K562 (cell line): ENCODE measurements at regions not wholly inside any gene's neighbourhood (a gene's known extent, or its start where the extent isn't known, plus 50 kb on each side); places are given as distances from the start of the nearest gene placed in this dataset.

ENCODE experiments used
- ATAC-seq: fragments of 200-7000 bp; cut with Tn5 transposase; 3 replicates; pipeline ENCODE4 v1.9.1; 2020; ENCODE audit warnings: moderate library complexity
- BruUV-seq: library from RNA; stranded (reverse); fragments of 400-500 nt; replicated peaks from 2 replicates; lab custom pipeline; 2021; lab: Mats Ljungman, UMichigan
- CTCF ChIA-PET: fragments of 300-600 bp; formaldehyde crosslinking; extraction: SDS; loops from one replicate; lab custom pipeline; 2021; ENCODE audit warnings: low intra/inter-chr PET ratio; lab: Yijun Ruan, JAX
- POLR2A ChIA-PET: fragments of 300-600, 350-650 bp; sonication (Branson Sonifier 250); formaldehyde crosslinking; extraction: SDS; loops from one replicate; lab custom pipeline; 2021; ENCODE audit warnings: antibody characterized with exemption, inconsistent platforms; lab: Yijun Ruan, JAX
- DNase-seq, 4 experiments: peaks; one replicate each; pipeline versions ENCODE4 v3.0.0 to v3.0.0-alpha.2; 2011 to 2018; ENCODE audit warnings: low spot score in 3 of 4, mixed read lengths in 3 of 4; ENCODE audit errors: extremely low read depth in 1 of 4
- FAIRE-seq: peaks from 2 replicates; lab custom pipeline; 2011; peaks lifted over from hg19 to GRCh38; lab: Jason Lieb, UNC
- H2AFZ ChIP-seq: 2 replicates; pipeline ENCODE4 v1.6.0; 2011; ENCODE audit warnings: low read depth, low read length, control low read depth, inconsistent platforms
- H3K27ac ChIP-seq: fragments of 200-600 bp; 3 replicates; pipeline ENCODE4 v1.8.0; 2011; ENCODE audit warnings: low read depth, mild to moderate bottlenecking, control low read depth, inconsistent platforms, low read length, moderate library complexity, mixed read lengths; ENCODE audit errors: extremely low read depth
- H3K27me3 ChIP-seq, 2 experiments: fragments of 300-600 bp in 1 of 2; 2 replicates in 1 of 2; 3 replicates in 1 of 2; pipeline versions ENCODE4 v1.6.0 to v1.8.0; 2011; ENCODE audit warnings: inconsistent platforms in 2 of 2, low read length in 2 of 2, mild to moderate bottlenecking in 1 of 2, mixed read lengths in 1 of 2, moderate library complexity in 1 of 2; ENCODE audit not compliant: control insufficient read depth in 2 of 2, insufficient read depth in 2 of 2
- H3K36me3 ChIP-seq: fragments of 300-600 bp; 3 replicates; pipeline ENCODE4 v1.8.0; 2011; ENCODE audit warnings: mild to moderate bottlenecking, low read length, inconsistent platforms; ENCODE audit not compliant: control insufficient read depth, insufficient read depth
- H3K4me1 ChIP-seq, 2 experiments: fragments of 200-600 bp in 1 of 2; replicated peaks in 1 of 2; 2 replicates in 1 of 2; 3 replicates in 1 of 2; pipeline versions ENCODE4 v1.5.1 to v1.8.0; 2011; ENCODE audit warnings: inconsistent platforms in 2 of 2, low read length in 2 of 2, mild to moderate bottlenecking in 1 of 2, mixed read lengths in 1 of 2, moderate library complexity in 1 of 2; ENCODE audit not compliant: control insufficient read depth in 2 of 2, insufficient read depth in 2 of 2
- H3K4me2 ChIP-seq: 2 replicates; pipeline ENCODE4 v1.6.1; 2011; ENCODE audit warnings: low read length, control low read depth, inconsistent platforms, mixed read lengths; ENCODE audit not compliant: insufficient read depth
- H3K4me3 ChIP-seq: fragments of 200-600 bp; sonication (generic), shearing (Covaris generic); 2 replicates; pipeline ENCODE4 v1.5.1; 2016; ENCODE audit warnings: control low read depth, inconsistent platforms
- H3K79me2 ChIP-seq: fragments of 200-600 bp; 3 replicates; pipeline ENCODE4 v1.8.0; 2011; ENCODE audit warnings: low read length, inconsistent platforms; ENCODE audit not compliant: control insufficient read depth, insufficient read depth
- H3K9ac ChIP-seq, 2 experiments: 2 replicates each; pipeline versions ENCODE4 v1.6.0 to v1.6.1; 2011; ENCODE audit warnings: low read depth in 2 of 2, low read length in 2 of 2, control low read depth in 1 of 2, inconsistent platforms in 1 of 2, mild to moderate bottlenecking in 1 of 2, mixed read lengths in 1 of 2; ENCODE audit not compliant: insufficient read depth in 1 of 2
- H3K9me1 ChIP-seq: one replicate; pipeline ENCODE4 v1.6.0; 2011; ENCODE audit warnings: inconsistent platforms, mild to moderate bottlenecking, low read length, moderate library complexity; ENCODE audit not compliant: control insufficient read depth, insufficient read depth
- H3K9me3 ChIP-seq: replicated peaks from 2 replicates; pipeline ENCODE4 v1.5.1; 2011; ENCODE audit warnings: low read depth, low read length, inconsistent platforms; ENCODE audit not compliant: control insufficient read depth, insufficient read depth
- H4K20me1 ChIP-seq: replicated peaks from 2 replicates; pipeline ENCODE4 v1.6.1; 2011; ENCODE audit warnings: low read length, inconsistent platforms, mixed read lengths; ENCODE audit not compliant: control insufficient read depth, insufficient read depth
- ILK ChIP-seq: fragments of 450-650 bp; IDR thresholded peaks from 2 replicates; pipeline ENCODE4 v1.6.1; 2016; ENCODE audit warnings: missing genetic modification characterization, low read depth, mild to moderate bottlenecking, missing compliant biosample characterization, moderate library complexity, borderline replicate concordance
- MAFK ChIP-seq: IDR thresholded peaks from 2 replicates; pipeline ENCODE4 v1.6.1; 2011; ENCODE audit warnings: low read length, improper control_type of control experiment
- NR4A1 ChIP-seq, 2 experiments: fragments of 250-450 bp in 1 of 2; fragments of 450-650 bp in 1 of 2; sonication (Bioruptor Pico) in 1 of 2; IDR thresholded peaks; 2 replicates each; pipeline versions ENCODE4 v1.4.0 to v1.6.1; 2016 to 2020; ENCODE audit warnings: mild to moderate bottlenecking in 2 of 2, missing compliant biosample characterization in 1 of 2, missing genetic modification characterization in 1 of 2, moderate library complexity in 1 of 2
- PHTF2 ChIP-seq: fragments of 250-450 bp; sonication (Bioruptor Pico); IDR thresholded peaks from 2 replicates; pipeline ENCODE4 v1.5.0; 2021; ENCODE audit warnings: mild to moderate bottlenecking
- POLR2G ChIP-seq: fragments of 200-400 bp; formaldehyde crosslinking; IDR thresholded peaks from 2 replicates; pipeline ENCODE4 v1.6.1; 2017; ENCODE audit warnings: low read depth, mild to moderate bottlenecking, antibody characterized with exemption, low read length, moderate library complexity
- PRPF4 ChIP-seq: fragments of 200-400 bp; formaldehyde crosslinking; IDR thresholded peaks from one replicate; pipeline ENCODE4 v1.6.1; 2017; ENCODE audit warnings: low read length, low read depth, mild to moderate bottlenecking; ENCODE audit not compliant: insufficient read depth, poor library complexity, severe bottlenecking
- SMARCE1 ChIP-seq: fragments of 450-650 bp; IDR thresholded peaks from 2 replicates; pipeline ENCODE4 v1.7.1; 2016; ENCODE audit warnings: mild to moderate bottlenecking
- SOX6 ChIP-seq: fragments of 450-650 bp; IDR thresholded peaks from 2 replicates; pipeline ENCODE4 v1.6.1; 2014; ENCODE audit warnings: mild to moderate bottlenecking
- TEAD4 ChIP-seq, 2 experiments: sonication (generic) in 1 of 2; formaldehyde crosslinking in 1 of 2; IDR thresholded peaks; 2 replicates each; pipeline versions ENCODE4 v1.6.1 to v1.8.0; 2012 to 2022; ENCODE audit warnings: borderline replicate concordance in 1 of 2, inconsistent platforms in 1 of 2, low read length in 1 of 2, mild to moderate bottlenecking in 1 of 2, missing genetic modification reagents in 1 of 2
- TGIF2 ChIP-seq: sonication (generic); formaldehyde crosslinking; IDR thresholded peaks from 2 replicates; pipeline ENCODE4 v1.8.1; 2022; ENCODE audit warnings: mild to moderate bottlenecking, missing genetic modification reagents, moderate library complexity
- ZNF12 ChIP-seq: sonication (generic); formaldehyde crosslinking; IDR thresholded peaks from 2 replicates; pipeline ENCODE4 v1.4.0; 2020; ENCODE audit warnings: mild to moderate bottlenecking, missing genetic modification reagents
- ZNF212 ChIP-seq: fragments of 450-650 bp; formaldehyde crosslinking; IDR thresholded peaks from 2 replicates; pipeline ENCODE4 v1.4.0; 2020; ENCODE audit warnings: mild to moderate bottlenecking
- ZNF507 ChIP-seq: conservative IDR thresholded peaks from 2 replicates; pipeline ENCODE4 v1.6.1; 2017; ENCODE audit warnings: missing genetic modification characterization, missing compliant biosample characterization
- ZNF717 ChIP-seq: fragments of 250-450 bp; sonication (Bioruptor Pico); IDR thresholded peaks from 2 replicates; pipeline ENCODE4 v1.5.0; 2021
- ZZZ3 ChIP-seq: fragments of 450-650 bp; IDR thresholded peaks from 2 replicates; pipeline ENCODE4 v1.6.1; 2016; ENCODE audit warnings: antibody characterized with exemption, mild to moderate bottlenecking, moderate library complexity
- WGBS: fragments of 100-300 bp; shearing (Covaris generic); methylation state at CpG from one replicate; pipeline ENCODE4 v1.1.6; 2016; ENCODE audit warnings: low coverage, mixed read lengths; ENCODE audit not compliant: insufficient coverage; ENCODE audit errors: missing lambda C conversion rate; 5-methylcytosine and 5-hydroxymethylcytosine counted together
- in situ Hi-C: fragments of 300-500 bp; cut with MboI; formaldehyde crosslinking; loops from 4 replicates; pipeline ENCODE4 v1.15.0; 2018; ENCODE audit warnings: inconsistent platforms, mixed read lengths
- intact Hi-C: fragments of 100-400 bp; cut with micrococcal nuclease; formaldehyde crosslinking; loops from 2 replicates; pipeline ENCODE4 v1.14.2; 2022
- TF ChIP-seq, protein P1 (sequence below): sonication (generic); formaldehyde crosslinking; IDR thresholded peaks from 2 replicates; pipeline ENCODE4 v1.8.0; 2022; ENCODE audit warnings: mild to moderate bottlenecking, low read depth, missing genetic modification reagents
- TF ChIP-seq, protein P2 (sequence below): fragments of 250-450 bp; sonication (Bioruptor Pico); IDR thresholded peaks from 2 replicates; pipeline ENCODE4 v1.8.0; 2022; ENCODE audit warnings: inconsistent platforms
- TF ChIP-seq, protein P3 (sequence below): fragments of 250-450 bp; sonication (Bioruptor Pico); IDR thresholded peaks from 2 replicates; pipeline ENCODE4 v1.5.0; 2021

DNA sequence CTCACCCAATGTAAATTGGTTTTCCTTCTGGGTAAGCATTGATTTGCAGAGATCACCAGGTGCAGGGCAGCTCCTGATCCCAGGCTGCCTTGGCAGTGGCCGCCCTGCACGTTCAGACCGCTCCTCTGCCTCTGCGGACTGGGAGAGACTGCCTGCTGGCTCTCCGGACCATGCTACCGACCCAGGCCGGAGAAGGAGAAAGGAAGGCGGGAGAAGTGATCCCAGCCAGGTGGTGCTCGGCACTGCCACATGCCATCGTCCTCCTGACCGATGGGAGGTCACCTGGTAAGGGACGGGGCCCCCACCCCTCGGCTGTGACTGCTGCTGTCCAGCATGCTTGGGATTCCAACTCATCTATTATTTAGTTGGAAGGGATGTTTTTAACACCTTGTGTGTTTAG lies 108.1 kb upstream of the POU3F3 start (continued):
- TF ChIP-seq, protein P1, sequence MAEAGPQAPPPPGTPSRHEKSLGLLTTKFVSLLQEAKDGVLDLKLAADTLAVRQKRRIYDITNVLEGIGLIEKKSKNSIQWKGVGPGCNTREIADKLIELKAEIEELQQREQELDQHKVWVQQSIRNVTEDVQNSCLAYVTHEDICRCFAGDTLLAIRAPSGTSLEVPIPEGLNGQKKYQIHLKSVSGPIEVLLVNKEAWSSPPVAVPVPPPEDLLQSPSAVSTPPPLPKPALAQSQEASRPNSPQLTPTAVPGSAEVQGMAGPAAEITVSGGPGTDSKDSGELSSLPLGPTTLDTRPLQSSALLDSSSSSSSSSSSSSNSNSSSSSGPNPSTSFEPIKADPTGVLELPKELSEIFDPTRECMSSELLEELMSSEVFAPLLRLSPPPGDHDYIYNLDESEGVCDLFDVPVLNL (CRISPR knock-in tag) = no peak
- TF ChIP-seq MAFK = no peak
- no peak for TF ChIP-seq TEAD4 (IDR thresholded peaks at IDR 0.05; ENCODE audit: low read length)
- TF ChIP-seq TEAD4 (CRISPR knock-in tag; IDR thresholded peaks at IDR 0.05; ENCODE audit: borderline replicate concordance) = no peak
- TF ChIP-seq ZNF507 = no peak
- no peak for TF ChIP-seq ILK

DNA sequence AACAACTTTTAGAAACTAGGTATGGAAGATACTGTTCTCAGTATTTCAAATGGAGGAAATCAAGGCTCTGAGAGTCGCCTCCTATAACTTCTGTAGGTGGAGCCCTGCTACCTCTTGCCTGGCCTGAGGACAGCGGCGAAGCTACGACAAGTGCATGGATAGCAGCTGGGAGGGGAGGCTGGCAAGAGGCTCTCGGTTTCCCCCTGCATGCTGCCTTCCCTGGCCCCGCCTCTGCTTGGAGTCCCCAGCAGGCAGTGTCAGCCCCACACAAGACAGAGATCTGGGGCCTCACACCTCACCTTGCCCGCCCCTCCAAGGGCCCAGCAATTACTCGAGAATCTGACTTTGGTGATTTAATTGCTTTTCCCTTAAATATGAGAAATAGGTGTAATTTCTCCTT lies 107.6 kb upstream of the POU3F3 start:
- 2% methylated on average over 8 of the region's 8 CpGs for WGBS
- H3K79me2 ChIP-seq = no peaks in the 10 kb centered on the region
- DNase-seq = no peak
- no peaks in the 10 kb centered on the region for H3K36me3 ChIP-seq
- H3K9me1 ChIP-seq = no peaks in the 10 kb centered on the region
- H3K9ac ChIP-seq = no peak overlapping the region
- peaks cover 4 to 31% of the 10 kb centered on the region in 2 experiments; a peak in 3 of 5 replicates for H3K27me3 ChIP-seq
- ATAC-seq = no peak
- in situ Hi-C loops = no loop called here
- no peak for FAIRE-seq
- intact Hi-C loops = no loop called here
- no peak overlapping the region for H3K4me3 ChIP-seq
- no TSS peak for BruUV-seq
- H4K20me1 ChIP-seq = no peaks in the 10 kb centered on the region
- no peak overlapping the region for H3K4me2 ChIP-seq
- no peaks in the 10 kb centered on the region for H3K4me1 ChIP-seq
- H3K27ac ChIP-seq = no peak overlapping the region
- no peaks in the 10 kb centered on the region for H3K9me3 ChIP-seq
- ChIA-PET CTCF (no interaction called here), POLR2A (no interaction called here)
- H2AFZ ChIP-seq = no peak overlapping the region
- TF ChIP-seq TGIF2 (no peak), SOX6 (no peak), ZNF12 (CRISPR knock-in tag) (no peak), PRPF4 (no peak), NR4A1 (CRISPR knock-in tag; IDR thresholded peaks at IDR 0.05) (no peak), NR4A1 (tag; IDR thresholded peaks at IDR 0.05) (no peak), PHTF2 (CRISPR knock-in tag) (no peak), ZNF717 (CRISPR knock-in tag) (no peak), POLR2G (no peak), SMARCE1 (no peak), ZZZ3 (no peak), ZNF212 (no peak)
- TF ChIP-seq, protein P2, sequence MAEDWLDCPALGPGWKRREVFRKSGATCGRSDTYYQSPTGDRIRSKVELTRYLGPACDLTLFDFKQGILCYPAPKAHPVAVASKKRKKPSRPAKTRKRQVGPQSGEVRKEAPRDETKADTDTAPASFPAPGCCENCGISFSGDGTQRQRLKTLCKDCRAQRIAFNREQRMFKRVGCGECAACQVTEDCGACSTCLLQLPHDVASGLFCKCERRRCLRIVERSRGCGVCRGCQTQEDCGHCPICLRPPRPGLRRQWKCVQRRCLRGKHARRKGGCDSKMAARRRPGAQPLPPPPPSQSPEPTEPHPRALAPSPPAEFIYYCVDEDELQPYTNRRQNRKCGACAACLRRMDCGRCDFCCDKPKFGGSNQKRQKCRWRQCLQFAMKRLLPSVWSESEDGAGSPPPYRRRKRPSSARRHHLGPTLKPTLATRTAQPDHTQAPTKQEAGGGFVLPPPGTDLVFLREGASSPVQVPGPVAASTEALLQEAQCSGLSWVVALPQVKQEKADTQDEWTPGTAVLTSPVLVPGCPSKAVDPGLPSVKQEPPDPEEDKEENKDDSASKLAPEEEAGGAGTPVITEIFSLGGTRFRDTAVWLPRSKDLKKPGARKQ (CRISPR knock-in tag) = no peak
- TF ChIP-seq, protein P3, sequence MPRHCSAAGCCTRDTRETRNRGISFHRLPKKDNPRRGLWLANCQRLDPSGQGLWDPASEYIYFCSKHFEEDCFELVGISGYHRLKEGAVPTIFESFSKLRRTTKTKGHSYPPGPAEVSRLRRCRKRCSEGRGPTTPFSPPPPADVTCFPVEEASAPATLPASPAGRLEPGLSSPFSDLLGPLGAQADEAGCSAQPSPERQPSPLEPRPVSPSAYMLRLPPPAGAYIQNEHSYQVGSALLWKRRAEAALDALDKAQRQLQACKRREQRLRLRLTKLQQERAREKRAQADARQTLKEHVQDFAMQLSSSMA = no peak
